Endodermal cell (in vitro differentiated cells): ENCODE measurements at regions not wholly inside any gene's neighbourhood (a gene's known extent, or its start where the extent isn't known, plus 50 kb on each side); places are given as distances from the start of the nearest gene placed in this dataset.

Experiments used
- DNase-seq: peaks from one replicate; pipeline ENCODE4 v3.0.0-alpha.2; 2017
- H3K27ac ChIP-seq: 2 replicates; pipeline ENCODE4 v1.5.1; 2013; ENCODE audit warnings: mild to moderate bottlenecking, low read depth, low read length, moderate library complexity
- H3K27me3 ChIP-seq: 2 replicates; pipeline ENCODE4 v1.6.1; 2013; ENCODE audit warnings: mild to moderate bottlenecking, low read length, moderate library complexity; ENCODE audit not compliant: insufficient read depth, control insufficient read depth, poor library complexity, severe bottlenecking
- H3K36me3 ChIP-seq: 2 replicates; pipeline ENCODE4 v1.7.0; 2013; ENCODE audit warnings: mild to moderate bottlenecking, low read length, moderate library complexity; ENCODE audit not compliant: control insufficient read depth, insufficient read depth
- H3K4me1 ChIP-seq: one replicate; pipeline ENCODE4 v1.7.0; 2013; ENCODE audit warnings: low read length; ENCODE audit not compliant: control insufficient read depth, insufficient read depth
- H3K4me3 ChIP-seq: 2 replicates; pipeline ENCODE4 v1.5.1; 2013; ENCODE audit warnings: mild to moderate bottlenecking, low read length, moderate library complexity
- H3K9ac ChIP-seq: 2 replicates; pipeline ENCODE4 v1.6.1; 2013; ENCODE audit warnings: mild to moderate bottlenecking, low read length, moderate library complexity; ENCODE audit not compliant: poor library complexity, severe bottlenecking; ENCODE audit errors: extremely low read depth
- H3K9me3 ChIP-seq: 2 replicates; pipeline ENCODE4 v1.6.1; 2013; ENCODE audit warnings: mild to moderate bottlenecking, low read length, moderate library complexity; ENCODE audit not compliant: control insufficient read depth
- H3K27ac Mint-ChIP-seq: 2 replicates; pipeline ENCODE4 v1.8.0; 2020; ENCODE audit warnings: mixed read lengths
- H3K27me3 Mint-ChIP-seq: 2 replicates; pipeline ENCODE4 v1.8.0; 2021; ENCODE audit warnings: mild to moderate bottlenecking, mixed read lengths; ENCODE audit not compliant: insufficient read depth
- H3K36me3 Mint-ChIP-seq: 2 replicates; pipeline ENCODE4 v1.8.0; 2020; ENCODE audit warnings: low read depth, mixed read lengths
- H3K4me1 Mint-ChIP-seq: 2 replicates; pipeline ENCODE4 v1.8.0; 2020; ENCODE audit warnings: mixed read lengths
- H3K4me3 Mint-ChIP-seq: 2 replicates; pipeline ENCODE4 v1.8.0; 2020; ENCODE audit warnings: mild to moderate bottlenecking, moderate library complexity, mixed read lengths
- H3K9me3 Mint-ChIP-seq: 2 replicates; pipeline ENCODE4 v1.8.0; 2020; ENCODE audit warnings: mild to moderate bottlenecking, mixed read lengths
- CTCF ChIP-seq: fragments of 200-600 bp; sonication (generic); conservative IDR thresholded peaks from 2 replicates; pipeline ENCODE4 v1.5.0; 2021; ENCODE audit warnings: antibody characterized with exemption, mild to moderate bottlenecking
- WGBS, 2 experiments: methylation state at CpG; one replicate each; pipeline versions ENCODE4 v1.1.5 to v1.1.7; 2013; ENCODE audit warnings: missing lambda C conversion rate in 2 of 2, mixed read lengths in 1 of 2; ENCODE audit not compliant: insufficient coverage in 1 of 2, insufficient read length in 1 of 2; 5-methylcytosine and 5-hydroxymethylcytosine counted together

GRCh38 chr1:163670989-163671757, 349.4 kb downstream of the NUF2 start:
- Histone ChIP-seq H3K9me3 (no peaks in the 10 kb centered on the region), H3K9ac (no peak overlapping the region), H3K4me1 (peaks cover 20% of the 10 kb centered on the region), H3K27me3 (no peaks in the 10 kb centered on the region), H3K4me3 (peak overlapping the region; percentile 47), H3K36me3 (no peaks in the 10 kb centered on the region), H3K27ac (no peak overlapping the region)
- Mint-ChIP-seq H3K4me1 (peaks cover 47% of the 10 kb centered on the region), H3K9me3 (no peaks in the 10 kb centered on the region), H3K4me3 (peak overlapping the region; percentile 19), H3K27me3 (no peaks in the 10 kb centered on the region), H3K36me3 (no peaks in the 10 kb centered on the region), H3K27ac (peak overlapping the region; percentile 49)
- WGBS, 2 experiments: 77 to 79% methylated on average over 4 of the region's 4 CpGs
- no peak for DNase-seq
- TF ChIP-seq CTCF: no peak

GRCh38 chr1:163672976-163673758, 351.4 kb downstream of the NUF2 start:
- peaks cover 20% of the 10 kb centered on the region for H3K4me1 ChIP-seq
- H3K27ac ChIP-seq: no peak overlapping the region
- no peaks in the 10 kb centered on the region for H3K27me3 Mint-ChIP-seq
- TF ChIP-seq CTCF: no peak
- H3K4me1 Mint-ChIP-seq: peaks cover 55% of the 10 kb centered on the region
- no peaks in the 10 kb centered on the region for H3K36me3 ChIP-seq
- H3K27me3 ChIP-seq: no peaks in the 10 kb centered on the region
- no peaks in the 10 kb centered on the region for H3K9me3 Mint-ChIP-seq
- no peak overlapping the region for H3K4me3 ChIP-seq
- H3K9me3 ChIP-seq: no peaks in the 10 kb centered on the region
- whole genome bisulfite sequencing, 2 experiments: 90 to 92% methylated on average over 4 to 9 of the region's 9 CpGs
- no peak for DNase-seq
- no peak overlapping the region for H3K4me3 Mint-ChIP-seq
- H3K36me3 Mint-ChIP-seq: no peaks in the 10 kb centered on the region
- no peak overlapping the region for H3K27ac Mint-ChIP-seq
- H3K9ac ChIP-seq: no peak overlapping the region

- Mint-ChIP-seq H3K4me3 (no peak overlapping the region), H3K36me3 (no peaks in the 10 kb centered on the region), H3K27ac (no peak overlapping the region), H3K9me3 (no peaks in the 10 kb centered on the region), H3K27me3 (no peaks in the 10 kb centered on the region), H3K4me1 (peaks cover 55% of the 10 kb centered on the region)
- H3K4me1 ChIP-seq: peaks cover 20% of the 10 kb centered on the region
- no peaks in the 10 kb centered on the region for H3K27me3 ChIP-seq
- no peak overlapping the region for H3K4me3 ChIP-seq
- no peak for TF ChIP-seq CTCF
- no peak overlapping the region for H3K27ac ChIP-seq
- no peaks in the 10 kb centered on the region for H3K36me3 ChIP-seq
- no peak for DNase-seq
- no peak overlapping the region for H3K9ac ChIP-seq
- H3K9me3 ChIP-seq: no peaks in the 10 kb centered on the region
- WGBS, 2 experiments: 85 to 88% methylated on average over 8 of the region's 8 CpGs
Observed at GRCh38 chr1:163673759-163674151, 352.0 kb downstream of the NUF2 start.
